OCI-LY3 (cell line): ENCODE measurements at regions not wholly inside any gene's neighbourhood (a gene's known extent, or its start where the extent isn't known, plus 50 kb on each side); places are given as distances from the start of the nearest gene placed in this dataset.

ENCODE experiments used
- H2AFZ ChIP-seq: fragments of 200-600, 300-600 bp; shearing (Covaris generic); 2 replicates; pipeline ENCODE4 v1.6.0; 2014; ENCODE audit warnings: antibody characterized with exemption, low read depth, low read length
- H3K27ac ChIP-seq: fragments of 200-600, 300-600 bp; sonication (generic); 2 replicates; pipeline ENCODE4 v1.5.1; 2014; ENCODE audit warnings: mild to moderate bottlenecking, low read length, moderate library complexity, mixed read lengths
- H3K27me3 ChIP-seq: fragments of 200-600, 300-600 bp; sonication (generic); 2 replicates; pipeline ENCODE4 v1.6.1; 2014; ENCODE audit warnings: low read depth, low read length, mixed read lengths
- H3K36me3 ChIP-seq: fragments of 200-600, 300-600 bp; sonication (generic); replicated peaks from 2 replicates; pipeline ENCODE3; 2014; ENCODE audit warnings: low read depth, low read length, mixed read lengths
- H3K4me1 ChIP-seq: fragments of 300-600, 200-600 bp; sonication (generic); 2 replicates; pipeline ENCODE4 v1.6.1; 2014; ENCODE audit warnings: low read length, mixed read lengths
- H3K4me2 ChIP-seq: fragments of 200-600, 300-600 bp; sonication (generic); 2 replicates; pipeline ENCODE4 v1.6.1; 2014; ENCODE audit warnings: low read length, mixed read lengths
- H3K4me3 ChIP-seq: fragments of 300-600, 200-600 bp; sonication (generic); 2 replicates; pipeline ENCODE4 v1.5.1; 2014; ENCODE audit warnings: antibody characterized with exemption, mild to moderate bottlenecking, low read length, moderate library complexity
- H3K79me2 ChIP-seq: fragments of 300-600, 200-600 bp; shearing (Covaris generic); 2 replicates; pipeline ENCODE4 v1.6.1; 2014; ENCODE audit warnings: mild to moderate bottlenecking, low read length, mixed read lengths
- H3K9ac ChIP-seq: fragments of 300-600, 200-600 bp; shearing (Covaris generic); 2 replicates; pipeline ENCODE4 v1.6.0; 2014; ENCODE audit warnings: mild to moderate bottlenecking, low read length, moderate library complexity
- H3K9me3 ChIP-seq: fragments of 200-600, 300-600 bp; shearing (Covaris generic); 2 replicates; pipeline ENCODE4 v1.6.1; 2014; ENCODE audit warnings: low read length, mixed read lengths; ENCODE audit not compliant: insufficient read depth
- H4K20me1 ChIP-seq: fragments of 200-600, 300-600 bp; sonication (generic); 2 replicates; pipeline ENCODE4 v1.6.1; 2016; ENCODE audit warnings: low read length, mixed read lengths; ENCODE audit not compliant: insufficient read depth
- CTCF ChIP-seq: fragments of 200-600, 300-600 bp; sonication (generic); IDR thresholded peaks from 2 replicates; pipeline ENCODE4 v1.5.1; 2014; ENCODE audit warnings: antibody characterized with exemption, low read length, low read depth
- EZH2phosphoT487 ChIP-seq: fragments of 200-600 bp; shearing (Covaris generic); IDR thresholded peaks from 2 replicates; pipeline ENCODE4 v1.6.1; 2018; ENCODE audit warnings: antibody characterized with exemption, mixed run types, low read depth

GRCh38 chr2:146317959-146318358, 1526.9 kb upstream of the ACVR2A start:
- no peaks in the 10 kb centered on the region for H4K20me1 ChIP-seq
- H3K9me3 ChIP-seq, result no peaks in the 10 kb centered on the region
- no peak overlapping the region for H3K4me3 ChIP-seq
- H2AFZ ChIP-seq, result no peak overlapping the region
- H3K27me3 ChIP-seq, result no peaks in the 10 kb centered on the region
- H3K36me3 ChIP-seq, result no peaks in the 10 kb centered on the region
- no peak overlapping the region for H3K4me2 ChIP-seq
- H3K4me1 ChIP-seq, result no peaks in the 10 kb centered on the region
- no peak overlapping the region for H3K9ac ChIP-seq
- TF ChIP-seq CTCF, result no peak
- TF ChIP-seq EZH2phosphoT487, result no peak
- H3K79me2 ChIP-seq, result no peaks in the 10 kb centered on the region
- no peak overlapping the region for H3K27ac ChIP-seq

- no peak overlapping the region for H3K4me3 ChIP-seq
- TF ChIP-seq EZH2phosphoT487 (no peak), CTCF (peak; percentile 50)
- no peak overlapping the region for H3K27ac ChIP-seq
- H3K4me1 ChIP-seq, result no peaks in the 10 kb centered on the region
- H3K36me3 ChIP-seq, result no peaks in the 10 kb centered on the region
- no peaks in the 10 kb centered on the region for H3K27me3 ChIP-seq
- H4K20me1 ChIP-seq, result no peaks in the 10 kb centered on the region
- no peaks in the 10 kb centered on the region for H3K9me3 ChIP-seq
- 0 out of 2 replicates have a peak overlapping the region, but pooled peaks have one; percentile 71 for H2AFZ ChIP-seq
- H3K79me2 ChIP-seq, result no peaks in the 10 kb centered on the region
- no peak overlapping the region for H3K9ac ChIP-seq
- H3K4me2 ChIP-seq, result no peak overlapping the region
Observed at GRCh38 chr2:146312899-146313298, 1531.9 kb upstream of the ACVR2A start.

- Histone ChIP-seq H3K4me1 (no peaks in the 10 kb centered on the region), H3K27ac (no peak overlapping the region), H3K79me2 (no peaks in the 10 kb centered on the region), H3K9me3 (no peaks in the 10 kb centered on the region), H3K4me3 (no peak overlapping the region), H4K20me1 (no peaks in the 10 kb centered on the region), H3K36me3 (no peaks in the 10 kb centered on the region), H3K9ac (no peak overlapping the region), H3K4me2 (no peak overlapping the region), H2AFZ (no peak overlapping the region), H3K27me3 (no peaks in the 10 kb centered on the region)
- TF ChIP-seq CTCF, result no peak
- TF ChIP-seq EZH2phosphoT487, result no peak
Observed at GRCh38 chr2:146305164-146305563, 1539.7 kb upstream of the ACVR2A start.

- Histone ChIP-seq H3K9ac (no peak overlapping the region), H3K9me3 (no peaks in the 10 kb centered on the region), H2AFZ (no peak overlapping the region), H3K4me1 (no peaks in the 10 kb centered on the region), H3K27me3 (no peaks in the 10 kb centered on the region), H3K27ac (no peak overlapping the region), H3K4me3 (no peak overlapping the region), H3K36me3 (no peaks in the 10 kb centered on the region), H3K79me2 (no peaks in the 10 kb centered on the region), H3K4me2 (no peak overlapping the region), H4K20me1 (no peaks in the 10 kb centered on the region)
- TF ChIP-seq CTCF (no peak), EZH2phosphoT487 (no peak)
Observed at GRCh38 chr2:146301287-146301686, 1543.5 kb upstream of the ACVR2A start.
